Activated T-cell treated with anti-CD3 and anti-CD28 coated beads, Interleukin-2, amount 50 U/mL, for 72 hours (primary cell): ENCODE measurements at regions not wholly inside any gene's neighbourhood (a gene's known extent, or its start where the extent isn't known, plus 50 kb on each side); places are given as distances from the start of the nearest gene placed in this dataset.
A peak's percentile ranks its signal among the peaks of the same experiment; 100 is the strongest.

Source experiments
- ATAC-seq, 2 donors: fragments of 150-1000 bp; cut with Tn5 transposase; replicated peaks in 1 of 2; 2 replicates each; pipeline ENCODE4 v1.10.0; 2021; ENCODE audit warnings: moderate library complexity in 2 of 2, mild to moderate bottlenecking in 1 of 2
- DNase-seq, 2 donors: peaks; one replicate each; pipeline ENCODE4 v3.0.0; 2021 to 2022; ENCODE audit warnings: mixed read lengths in 1 of 2
- H3K27ac Mint-ChIP-seq: one replicate; pipeline ENCODE4 v1.8.0; 2022; ENCODE audit warnings: mild to moderate bottlenecking, moderate library complexity, mixed read lengths
- H3K27me3 Mint-ChIP-seq: one replicate; pipeline ENCODE4 v1.8.0; 2022; ENCODE audit warnings: low read depth, mixed read lengths
- H3K36me3 Mint-ChIP-seq, 2 donors: one replicate each; pipeline ENCODE4 v1.8.0; 2022; ENCODE audit warnings: mixed read lengths in 2 of 2, mild to moderate bottlenecking in 1 of 2; ENCODE audit not compliant: insufficient read depth in 2 of 2
- H3K4me1 Mint-ChIP-seq: one replicate; pipeline ENCODE4 v1.8.0; 2022; ENCODE audit warnings: low read depth, mixed read lengths
- H3K4me3 Mint-ChIP-seq, 2 donors: one replicate each; pipeline ENCODE4 v1.8.0; 2022; ENCODE audit warnings: mild to moderate bottlenecking in 2 of 2, mixed read lengths in 2 of 2, moderate library complexity in 2 of 2
- H3K9me3 Mint-ChIP-seq, 2 donors: one replicate each; pipeline ENCODE4 v1.8.0; 2022; ENCODE audit warnings: mixed read lengths in 2 of 2

DNA sequence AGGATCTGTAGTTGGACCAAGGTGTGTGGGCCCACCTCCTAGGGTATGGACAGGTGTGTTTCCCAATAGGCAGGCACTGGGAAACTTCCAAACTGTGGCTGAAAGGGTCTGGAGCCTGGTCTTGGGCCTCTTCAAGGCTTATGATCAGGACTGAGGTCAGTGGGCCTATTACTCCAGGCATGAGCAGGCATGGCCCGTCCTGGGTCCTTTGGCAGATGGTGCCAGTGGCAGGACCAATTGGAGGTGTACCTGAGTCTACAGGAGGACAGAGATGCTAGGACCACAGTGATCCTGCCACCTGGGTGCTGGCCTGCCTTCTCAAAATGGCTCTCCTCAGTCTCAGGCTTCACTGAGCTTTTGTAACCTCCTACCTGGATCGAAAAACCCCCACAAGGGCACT is 95.4 kb downstream of the RAB18 start:
- no peak overlapping the region for H3K4me3 Mint-ChIP-seq
- no peaks in the 10 kb centered on the region for H3K36me3 Mint-ChIP-seq
- ATAC-seq (no peak), DNase-seq (no peak)
- no peaks in the 10 kb centered on the region for H3K4me1 Mint-ChIP-seq
- no peaks in the 10 kb centered on the region for H3K27me3 Mint-ChIP-seq
- H3K27ac Mint-ChIP-seq = no peak overlapping the region
- H3K9me3 Mint-ChIP-seq = peaks cover 0 to 3% of the 10 kb centered on the region in 2 donors

DNA sequence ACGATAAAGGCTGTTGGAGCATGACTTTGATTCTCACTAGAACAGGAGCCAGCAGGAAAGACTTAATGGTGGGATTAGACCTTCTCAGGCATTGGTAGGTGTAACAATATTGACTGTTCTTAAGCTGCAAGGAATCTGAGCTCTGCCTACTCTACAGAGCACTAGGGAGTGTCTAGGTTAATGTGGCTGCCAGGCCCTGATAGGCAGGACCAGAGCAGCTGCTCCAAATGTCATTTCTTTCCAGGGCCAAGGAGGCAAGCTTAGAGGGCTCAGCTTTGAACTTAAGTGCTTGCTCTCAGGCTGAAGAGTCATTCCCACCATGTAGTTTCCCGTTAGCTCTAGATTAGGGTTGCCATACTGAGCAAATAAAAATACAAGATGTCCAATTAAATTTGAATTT is 96.8 kb downstream of the RAB18 start:
- no peaks in the 10 kb centered on the region for H3K4me1 Mint-ChIP-seq
- ATAC-seq (no peak), DNase-seq (no peak)
- peaks cover 0 to 3% of the 10 kb centered on the region in 2 donors for H3K9me3 Mint-ChIP-seq
- no peaks in the 10 kb centered on the region for H3K27me3 Mint-ChIP-seq
- no peak overlapping the region for H3K4me3 Mint-ChIP-seq
- no peak overlapping the region for H3K27ac Mint-ChIP-seq
- no peaks in the 10 kb centered on the region for H3K36me3 Mint-ChIP-seq

DNA sequence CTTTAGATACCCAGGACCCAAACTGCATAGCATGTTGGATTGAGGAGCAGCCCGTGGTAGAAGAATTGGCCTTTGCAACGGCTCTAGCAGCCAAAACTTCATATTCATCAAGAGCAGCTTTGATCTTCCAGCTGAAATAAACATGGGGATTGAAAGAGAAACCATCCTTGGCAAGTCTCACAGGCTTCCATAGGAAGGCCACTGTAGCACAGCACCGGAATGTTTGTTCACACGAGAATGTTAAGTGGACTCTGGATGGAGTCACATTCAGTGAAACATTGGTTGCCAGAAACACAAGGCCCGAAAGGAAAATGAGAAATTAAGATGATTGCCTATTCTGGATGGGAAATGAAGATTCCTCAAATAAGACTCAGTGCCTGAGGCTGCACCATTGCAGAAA is 97.4 kb downstream of the RAB18 start:
- no peak overlapping the region for H3K27ac Mint-ChIP-seq
- H3K4me1 Mint-ChIP-seq = no peaks in the 10 kb centered on the region
- ATAC-seq = no peak
- no peak for DNase-seq
- peaks cover 0 to 3% of the 10 kb centered on the region in 2 donors for H3K9me3 Mint-ChIP-seq
- H3K36me3 Mint-ChIP-seq = no peaks in the 10 kb centered on the region
- H3K27me3 Mint-ChIP-seq = no peaks in the 10 kb centered on the region
- no peak overlapping the region for H3K4me3 Mint-ChIP-seq

GRCh38 chr10:27601946-27602538 is 97.9 kb downstream of the RAB18 start:
- ATAC-seq (no peak), DNase-seq (no peak)
- H3K36me3 Mint-ChIP-seq = no peaks in the 10 kb centered on the region
- no peak overlapping the region for H3K27ac Mint-ChIP-seq
- H3K4me1 Mint-ChIP-seq = no peaks in the 10 kb centered on the region
- H3K9me3 Mint-ChIP-seq = peaks cover 0 to 3% of the 10 kb centered on the region in 2 donors
- no peaks in the 10 kb centered on the region for H3K27me3 Mint-ChIP-seq
- H3K4me3 Mint-ChIP-seq = no peak overlapping the region

GRCh38 chr10:27603104-27603503 is 99.0 kb downstream of the RAB18 start:
- Mint-ChIP-seq H3K9me3 (peaks cover 0 to 3% of the 10 kb centered on the region in 2 donors), H3K36me3 (no peaks in the 10 kb centered on the region), H3K4me1 (no peaks in the 10 kb centered on the region), H3K4me3 (no peak overlapping the region), H3K27ac (no peak overlapping the region), H3K27me3 (no peaks in the 10 kb centered on the region)
- ATAC-seq (no peak), DNase-seq (no peak)

GRCh38 chr10:27605318-27605717 is 101.2 kb downstream of the RAB18 start:
- ATAC-seq (no peak), DNase-seq (no peak)
- no peaks in the 10 kb centered on the region for H3K4me1 Mint-ChIP-seq
- no peaks in the 10 kb centered on the region for H3K9me3 Mint-ChIP-seq
- H3K27ac Mint-ChIP-seq = no peak overlapping the region
- no peaks in the 10 kb centered on the region for H3K36me3 Mint-ChIP-seq
- H3K27me3 Mint-ChIP-seq = no peaks in the 10 kb centered on the region
- H3K4me3 Mint-ChIP-seq = no peak overlapping the region

GRCh38 chr10:27607591-27607990 is 103.5 kb downstream of the RAB18 start:
- ATAC-seq (no peak), DNase-seq (no peak)
- Mint-ChIP-seq H3K27ac (no peak overlapping the region), H3K4me3 (no peak overlapping the region), H3K9me3 (no peaks in the 10 kb centered on the region), H3K4me1 (no peaks in the 10 kb centered on the region), H3K36me3 (no peaks in the 10 kb centered on the region), H3K27me3 (no peaks in the 10 kb centered on the region)

DNA sequence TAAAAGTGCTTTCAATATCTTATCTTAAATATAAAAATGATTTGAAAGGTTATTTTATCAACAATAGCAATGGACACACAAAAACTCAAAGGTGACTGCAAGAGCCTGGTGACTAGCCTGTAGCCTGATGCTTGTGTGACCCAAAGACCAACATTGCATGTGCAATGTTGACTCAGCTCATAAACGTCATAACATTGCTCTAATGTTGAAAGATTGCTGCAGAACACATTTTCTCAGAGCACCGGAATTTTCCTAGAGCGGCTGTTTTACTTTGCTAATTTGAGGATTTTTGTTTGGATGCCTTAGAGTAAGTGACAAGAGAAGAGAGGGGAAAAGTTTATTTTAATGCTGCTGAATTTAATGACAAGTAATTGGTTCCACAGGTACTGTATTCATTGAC is 107.1 kb downstream of the RAB18 start:
- no peak overlapping the region for H3K27ac Mint-ChIP-seq
- no peaks in the 10 kb centered on the region for H3K36me3 Mint-ChIP-seq
- ATAC-seq (no peak), DNase-seq (no peak)
- H3K9me3 Mint-ChIP-seq = no peaks in the 10 kb centered on the region
- H3K4me1 Mint-ChIP-seq = no peaks in the 10 kb centered on the region
- no peak overlapping the region for H3K4me3 Mint-ChIP-seq
- peaks cover 6% of the 10 kb centered on the region for H3K27me3 Mint-ChIP-seq

- no peak overlapping the region for H3K27ac Mint-ChIP-seq
- ATAC-seq = no peak
- H3K4me1 Mint-ChIP-seq = no peaks in the 10 kb centered on the region
- no peak for DNase-seq
- H3K9me3 Mint-ChIP-seq = no peaks in the 10 kb centered on the region
- H3K27me3 Mint-ChIP-seq = peaks cover 8% of the 10 kb centered on the region
- no peaks in the 10 kb centered on the region for H3K36me3 Mint-ChIP-seq
- no peak overlapping the region for H3K4me3 Mint-ChIP-seq
Observed at GRCh38 chr10:27611744-27612550, 107.8 kb downstream of the RAB18 start.

DNA sequence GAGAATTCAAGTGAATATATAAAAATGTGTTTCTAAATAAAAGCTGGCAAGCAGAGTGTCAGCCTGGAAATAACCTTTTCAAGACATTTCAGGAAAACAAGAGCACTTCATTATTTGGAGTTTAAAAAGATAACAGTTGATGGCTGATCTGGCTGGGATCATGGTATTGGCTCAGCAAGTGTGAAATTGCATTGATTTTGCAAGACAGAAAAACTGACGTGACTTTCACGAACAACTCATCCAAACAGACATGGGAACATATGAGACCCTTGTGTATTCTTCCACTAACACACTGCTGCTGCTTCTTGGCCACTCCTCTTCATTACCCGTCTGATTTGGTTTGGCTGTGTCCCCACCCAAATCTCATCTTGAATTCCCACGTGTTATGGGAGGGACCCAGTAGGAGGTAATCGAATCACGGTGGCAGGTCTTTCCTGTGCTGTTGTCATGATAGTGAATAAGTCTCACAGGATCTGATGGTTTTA is 108.5 kb downstream of the RAB18 start:
- Mint-ChIP-seq H3K4me1 (no peaks in the 10 kb centered on the region), H3K36me3 (no peaks in the 10 kb centered on the region), H3K27me3 (peaks cover 8% of the 10 kb centered on the region), H3K9me3 (no peaks in the 10 kb centered on the region), H3K4me3 (no peak overlapping the region), H3K27ac (no peak overlapping the region)
- no peak for ATAC-seq
- no peak for DNase-seq

DNA sequence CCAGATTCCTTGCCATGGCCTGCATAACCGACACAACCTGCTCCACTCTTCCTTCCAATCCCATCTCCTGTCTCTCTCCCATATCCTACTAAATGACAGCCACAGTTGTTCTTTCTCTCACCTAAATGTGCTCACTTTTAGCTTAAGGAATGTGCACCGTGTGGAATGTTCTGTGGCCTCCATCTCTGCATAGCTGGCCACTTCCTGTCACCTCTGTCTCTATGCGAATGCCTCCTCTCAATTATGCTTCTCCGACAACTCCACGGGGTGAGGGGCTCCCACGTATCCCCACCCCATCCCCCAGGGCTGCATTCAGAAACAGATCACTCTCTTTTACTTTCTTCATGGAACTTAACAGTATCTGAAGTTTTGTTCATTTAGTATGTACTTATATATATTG is 110.7 kb downstream of the RAB18 start:
- no peak for DNase-seq
- H3K36me3 Mint-ChIP-seq = no peaks in the 10 kb centered on the region
- H3K27ac Mint-ChIP-seq = peak overlapping the region; percentile 15
- no peak for ATAC-seq
- H3K4me1 Mint-ChIP-seq = no peaks in the 10 kb centered on the region
- peaks cover 8% of the 10 kb centered on the region for H3K27me3 Mint-ChIP-seq
- H3K4me3 Mint-ChIP-seq = no peak overlapping the region
- no peaks in the 10 kb centered on the region for H3K9me3 Mint-ChIP-seq

DNA sequence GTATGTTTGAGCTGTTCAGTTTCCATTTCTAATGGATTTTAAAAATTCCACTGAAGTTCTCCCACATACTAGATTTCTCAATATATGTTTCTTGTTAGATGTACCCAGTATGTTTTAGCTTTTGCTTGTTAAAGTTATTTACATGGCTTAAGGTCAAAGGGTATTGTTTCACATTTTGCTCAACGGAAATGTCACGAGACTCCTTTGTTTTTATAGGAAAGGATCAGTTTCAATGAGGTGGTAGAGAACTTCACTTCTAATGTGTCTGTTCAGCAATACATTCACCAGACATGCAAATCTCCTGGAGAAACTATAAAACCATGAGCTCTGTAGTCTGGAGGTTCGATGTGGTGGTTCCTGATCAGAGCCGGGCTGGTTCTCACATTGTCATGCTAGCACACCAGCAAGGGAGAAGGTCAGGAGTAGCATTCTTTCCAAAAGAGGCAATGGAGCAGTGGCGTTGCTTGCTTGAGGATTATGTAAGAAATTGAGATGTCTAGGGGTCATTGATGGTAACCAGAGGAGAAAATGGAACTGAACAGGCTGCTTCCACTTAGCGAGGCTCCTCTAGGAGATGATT is 114.0 kb downstream of the RAB18 start:
- H3K27me3 Mint-ChIP-seq = peaks cover 16% of the 10 kb centered on the region
- DNase-seq (no peak), ATAC-seq (no peak)
- H3K27ac Mint-ChIP-seq = no peak overlapping the region
- H3K9me3 Mint-ChIP-seq = no peaks in the 10 kb centered on the region
- H3K36me3 Mint-ChIP-seq = no peaks in the 10 kb centered on the region
- no peak overlapping the region for H3K4me3 Mint-ChIP-seq
- no peaks in the 10 kb centered on the region for H3K4me1 Mint-ChIP-seq

DNA sequence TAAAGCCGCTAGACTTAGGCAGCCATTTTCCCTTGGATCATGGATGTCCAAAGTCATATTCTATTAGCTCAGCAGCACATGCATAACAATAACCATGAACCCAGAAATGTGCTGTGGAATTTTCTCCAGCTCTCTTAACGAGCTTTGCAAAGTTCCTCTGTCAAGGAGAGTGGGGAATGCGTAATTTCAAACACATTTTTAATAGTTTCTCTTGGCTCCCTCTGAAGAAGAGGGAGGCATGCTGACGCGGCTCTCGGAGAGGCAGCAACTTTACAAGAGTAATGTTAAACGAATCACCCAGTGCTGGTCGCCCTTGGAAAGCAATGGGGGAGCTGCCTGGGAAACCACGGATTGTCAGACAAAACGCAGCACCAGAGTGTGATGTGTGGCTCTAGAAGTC is 114.8 kb downstream of the RAB18 start:
- Mint-ChIP-seq H3K27me3 (peaks cover 22% of the 10 kb centered on the region), H3K27ac (no peak overlapping the region), H3K4me1 (no peaks in the 10 kb centered on the region), H3K9me3 (no peaks in the 10 kb centered on the region), H3K36me3 (no peaks in the 10 kb centered on the region), H3K4me3 (no peak overlapping the region)
- DNase-seq = no peak
- ATAC-seq = no peak
